CD4-positive, alpha-beta T cell treated with Interleukin-1 beta for 1 hour (primary cell): ENCODE measurements at regions not wholly inside any gene's neighbourhood (a gene's known extent, or its start where the extent isn't known, plus 50 kb on each side); places are given as distances from the start of the nearest gene placed in this dataset.
"Not testable (repeated sequence)": the region's sequence is repeated elsewhere in the genome, so short reads cannot be mapped to it uniquely, and the experiment has no call there.

Experiments used
- DNase-seq, 2 donors: peaks; one replicate each; pipeline ENCODE4 v3.0.0-alpha.2; 2020 to 2022

DNA sequence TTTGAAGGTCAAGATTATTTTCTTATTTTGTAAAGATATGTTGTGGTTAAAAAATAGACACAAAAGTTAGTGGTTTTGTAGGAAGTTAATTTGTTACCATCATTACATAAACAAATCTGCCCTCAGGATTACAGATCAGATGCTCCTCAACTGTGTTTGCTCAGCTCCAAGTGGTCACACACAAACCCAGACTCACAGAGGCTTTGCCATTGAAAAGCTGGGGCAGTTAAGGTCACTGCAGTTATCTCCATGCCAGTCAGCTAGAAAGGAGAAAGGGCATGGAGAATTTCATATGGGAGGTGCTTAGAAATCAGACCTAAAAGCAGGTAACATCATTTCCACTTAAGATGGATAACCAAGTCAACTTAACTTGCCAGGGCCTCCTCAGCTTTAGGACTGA lies 825.7 kb upstream of the GBE1 start:
- no peak for DNase-seq

DNA sequence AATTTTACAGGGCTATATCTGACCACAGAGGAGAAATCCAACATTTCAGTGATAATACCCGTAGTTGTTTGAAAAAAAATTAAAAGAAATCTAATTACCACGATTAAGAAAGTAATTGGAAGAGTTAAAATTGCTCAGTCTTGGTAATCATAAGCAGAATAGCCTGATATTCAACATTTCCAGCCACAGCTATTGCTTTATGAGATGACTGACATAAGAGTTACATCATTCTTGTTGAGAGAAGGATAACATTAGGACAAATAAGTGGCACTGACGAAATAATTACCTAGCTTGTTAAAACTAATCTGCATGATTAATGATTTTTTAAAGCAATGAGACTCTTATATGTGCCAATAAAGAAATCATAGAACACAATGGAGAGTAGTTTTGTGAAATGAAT lies 825.0 kb upstream of the GBE1 start:
- no peak for DNase-seq

DNA sequence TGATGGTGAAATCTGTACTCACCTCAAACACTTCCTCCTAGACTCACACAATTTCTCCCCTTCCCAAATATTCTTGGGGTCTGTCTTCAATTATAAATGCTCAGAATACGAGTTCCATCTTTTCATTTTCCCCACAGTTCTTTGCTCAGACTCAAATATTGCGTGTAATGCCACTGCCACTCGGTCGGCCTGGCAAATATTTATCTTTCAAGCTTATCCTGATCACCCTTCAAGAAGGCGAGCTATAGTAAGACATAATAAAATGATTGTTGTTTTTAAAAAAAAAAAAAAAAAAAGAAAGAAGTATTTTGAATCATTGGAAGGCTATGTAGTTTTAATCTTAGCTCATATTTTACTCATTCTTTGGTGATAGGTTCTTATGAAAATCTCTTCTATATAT lies 824.6 kb upstream of the GBE1 start:
- DNase-seq = not testable (repeated sequence)

DNA sequence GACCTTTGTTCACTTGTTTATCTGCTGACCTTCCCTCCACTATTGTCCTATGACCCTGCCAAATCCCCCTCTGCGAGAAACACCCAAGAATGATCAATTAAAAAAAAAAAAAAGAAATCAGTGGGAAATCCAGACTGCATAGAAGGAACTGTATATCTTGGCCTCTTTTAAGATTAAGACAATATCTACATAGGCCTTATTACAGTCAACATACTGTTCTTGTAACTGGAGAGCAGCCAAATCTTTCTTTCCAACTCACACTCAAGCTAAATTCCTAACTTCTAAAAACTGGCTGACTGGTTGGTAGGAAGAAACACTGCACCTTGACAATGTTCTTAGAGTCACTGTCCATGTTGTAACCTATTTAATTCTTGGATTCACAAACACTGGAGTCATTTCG lies 824.1 kb upstream of the GBE1 start:
- not testable (repeated sequence) for DNase-seq

DNA sequence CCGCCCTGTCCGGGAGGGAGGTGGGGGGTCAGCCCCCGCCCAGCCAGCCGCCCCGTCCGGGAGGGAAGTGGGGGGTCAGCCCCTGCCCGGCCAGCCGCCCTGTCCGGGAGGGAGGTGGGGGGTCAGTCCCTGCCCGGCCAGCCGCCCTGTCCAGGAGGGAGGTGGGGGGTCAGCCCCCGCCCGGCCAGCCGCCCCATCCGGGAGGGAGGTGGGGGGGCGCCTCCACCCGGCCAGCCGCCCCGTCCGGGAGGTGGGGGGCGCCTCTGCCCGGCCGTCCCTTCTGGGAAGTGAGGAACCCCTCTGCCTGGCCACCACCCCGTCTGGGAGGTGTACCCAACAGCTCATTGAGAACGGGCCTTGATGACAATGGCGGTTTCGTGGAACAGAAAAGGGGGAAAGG lies 823.4 kb upstream of the GBE1 start:
- not testable (repeated sequence) for DNase-seq

DNA sequence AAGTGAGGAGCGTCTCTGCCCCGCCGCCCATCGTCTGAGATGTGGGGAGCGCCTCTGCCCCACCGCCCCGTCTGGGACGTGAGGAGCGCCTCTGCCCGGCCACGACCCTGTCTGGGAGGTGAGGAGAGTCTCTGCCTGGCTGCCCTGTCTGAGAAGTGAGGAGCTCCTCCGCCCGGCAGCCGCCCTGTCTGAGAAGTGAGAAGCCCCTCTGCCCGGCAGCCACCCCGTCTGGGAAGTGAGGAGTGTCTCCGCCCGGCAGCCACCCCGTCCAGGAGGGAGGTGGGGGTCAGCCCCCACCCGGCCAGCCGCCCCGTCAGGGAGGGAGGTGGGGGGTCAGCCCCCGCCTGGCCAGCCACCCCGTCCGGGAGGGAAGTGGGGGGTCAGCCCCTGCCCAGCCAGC lies 823.0 kb upstream of the GBE1 start:
- not testable (repeated sequence) for DNase-seq

DNA sequence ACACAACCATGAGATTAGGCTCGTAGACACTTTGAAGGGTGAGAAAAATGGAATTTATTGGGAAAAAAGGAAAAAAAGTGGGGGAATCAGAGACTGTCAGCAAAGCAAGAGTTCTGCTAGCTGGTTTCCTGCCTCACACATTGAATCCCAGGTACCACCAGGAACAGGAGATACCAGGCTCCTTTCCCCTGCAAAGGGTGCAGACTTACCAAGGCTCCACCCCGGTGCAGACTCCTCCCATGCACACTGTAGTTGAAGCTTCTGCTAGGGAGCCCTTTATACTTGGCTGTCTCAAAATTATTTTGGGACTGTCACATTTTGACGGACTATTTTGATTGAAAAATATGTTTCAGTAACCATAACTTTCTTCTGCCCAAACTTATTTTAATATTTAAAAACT lies 819.9 kb upstream of the GBE1 start:
- DNase-seq = no peak

DNA sequence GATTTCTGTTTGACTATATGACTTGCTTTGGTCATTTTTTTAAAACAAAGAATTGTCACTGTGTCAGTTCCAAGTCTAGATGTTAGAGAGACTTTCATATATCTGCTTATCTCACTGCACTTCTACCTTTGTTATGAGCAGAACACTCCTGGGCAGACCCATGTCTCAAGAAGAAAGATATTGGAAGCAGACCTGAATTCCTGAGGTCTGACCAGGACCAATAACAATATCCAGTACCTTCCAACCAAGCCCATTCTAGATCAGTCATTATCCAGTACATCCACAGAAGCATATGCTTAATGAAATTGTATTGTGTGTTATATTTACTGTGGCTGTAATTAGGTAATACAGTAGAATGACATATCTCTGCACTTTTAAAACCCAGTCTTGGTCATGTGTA lies 811.3 kb upstream of the GBE1 start:
- no peak for DNase-seq

DNA sequence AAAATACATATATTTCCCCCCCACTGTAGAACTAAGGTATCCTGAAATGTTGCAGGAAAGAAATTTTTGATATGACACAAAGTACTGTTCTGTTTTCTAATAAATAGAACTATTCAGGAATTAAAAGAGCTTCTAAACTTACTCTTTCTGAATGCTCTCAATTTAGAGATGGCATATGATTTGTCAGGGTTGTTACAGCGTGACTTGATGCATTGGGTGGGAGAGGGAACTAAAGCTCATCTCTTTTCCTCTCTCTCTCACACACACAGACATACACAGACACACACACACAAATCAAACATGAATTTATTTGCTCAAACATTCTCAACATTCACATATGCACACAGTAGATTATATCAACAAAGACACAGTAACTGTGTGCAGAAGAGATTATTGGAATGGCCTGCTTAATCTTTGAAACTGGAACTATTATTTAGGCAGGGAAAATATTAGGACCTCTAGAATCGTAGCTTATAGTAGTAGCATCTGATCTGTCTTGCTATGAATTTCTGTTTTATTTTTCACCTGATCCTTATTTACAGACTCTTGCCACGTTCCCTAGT lies 807.4 kb upstream of the GBE1 start:
- DNase-seq = no peak

DNA sequence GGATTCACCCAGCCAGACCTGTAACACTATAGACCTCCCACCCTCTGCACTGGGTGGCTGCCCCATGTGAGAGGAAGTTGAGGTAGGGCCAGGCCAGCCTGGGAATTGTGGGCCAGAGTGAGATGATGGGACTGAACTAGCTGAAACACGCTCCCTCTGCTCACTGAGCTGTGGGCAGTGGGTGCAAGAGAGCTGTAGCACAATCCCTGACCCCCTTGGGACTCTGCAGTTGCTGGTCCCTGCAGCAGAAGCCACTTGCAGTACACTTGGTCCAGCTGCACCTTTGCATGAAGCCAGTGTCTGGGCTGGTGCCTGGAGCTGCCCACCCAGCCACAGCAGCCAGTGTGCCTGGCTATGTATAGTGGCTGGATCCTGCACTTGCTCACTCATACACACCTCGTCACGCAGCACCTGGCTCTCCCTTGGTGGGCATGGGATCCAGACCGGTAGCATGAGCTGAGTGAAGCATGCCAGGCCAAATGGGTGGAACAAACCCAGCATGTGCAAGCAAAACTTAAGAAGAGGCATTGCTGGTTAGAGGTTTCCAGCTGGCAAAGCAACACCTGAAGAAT lies 805.7 kb upstream of the GBE1 start:
- DNase-seq = no peak

DNA sequence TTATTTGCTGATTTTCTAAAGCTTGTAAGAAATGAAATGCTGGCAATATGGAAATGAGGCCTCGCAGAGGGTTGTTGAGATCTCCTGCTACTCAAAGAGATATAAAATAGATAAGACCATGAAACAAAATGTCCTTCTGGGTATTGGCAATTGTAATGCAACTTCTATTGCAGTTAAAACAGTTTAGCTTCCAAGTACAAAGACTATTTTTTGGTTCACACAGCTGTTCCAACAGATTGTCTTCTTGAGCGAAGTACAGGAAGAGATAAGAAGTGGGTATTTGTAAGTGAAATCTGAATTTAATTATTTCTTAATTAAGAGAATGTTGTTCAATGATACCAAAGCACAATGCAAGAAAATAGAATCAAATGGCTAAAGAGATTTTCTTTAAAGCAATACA lies 801.5 kb upstream of the GBE1 start:
- DNase-seq = no peak

DNA sequence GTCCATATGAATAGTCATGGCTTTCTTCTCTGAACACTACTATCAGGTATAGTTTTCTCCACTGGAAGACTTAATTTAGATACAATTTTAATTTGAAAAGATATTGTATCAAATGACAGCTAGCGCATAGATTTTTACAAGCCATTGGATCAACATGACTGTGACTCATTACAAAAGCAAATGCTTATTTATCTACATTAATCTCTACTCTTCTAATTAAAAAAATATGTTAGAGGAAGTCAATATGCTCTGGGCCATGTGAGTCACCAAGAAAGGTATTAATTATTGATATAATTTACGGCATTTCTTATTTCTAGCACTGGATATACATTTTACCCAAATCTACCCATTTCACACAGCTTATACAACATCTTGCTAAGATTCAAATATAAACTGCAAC lies 800.3 kb upstream of the GBE1 start:
- DNase-seq = no peak

DNA sequence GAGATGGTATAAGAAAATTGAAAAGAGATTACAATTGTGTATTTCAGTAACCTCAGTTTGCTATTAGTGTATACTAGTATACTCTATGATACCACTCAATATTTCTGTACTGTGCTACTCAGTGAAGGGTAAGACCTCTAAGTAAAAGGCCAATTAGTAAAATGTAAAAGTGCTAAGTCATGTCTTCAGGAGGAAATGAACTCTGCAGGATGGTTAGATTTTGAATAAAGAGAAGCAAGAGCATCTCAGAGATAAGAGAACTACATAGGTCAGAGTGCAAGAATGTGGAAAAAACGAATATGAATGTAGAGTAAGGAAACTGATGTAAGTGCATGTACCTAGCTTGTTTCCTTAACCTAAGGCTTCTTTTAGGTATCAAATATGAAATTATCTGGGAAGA lies 796.6 kb upstream of the GBE1 start:
- no peak for DNase-seq

DNA sequence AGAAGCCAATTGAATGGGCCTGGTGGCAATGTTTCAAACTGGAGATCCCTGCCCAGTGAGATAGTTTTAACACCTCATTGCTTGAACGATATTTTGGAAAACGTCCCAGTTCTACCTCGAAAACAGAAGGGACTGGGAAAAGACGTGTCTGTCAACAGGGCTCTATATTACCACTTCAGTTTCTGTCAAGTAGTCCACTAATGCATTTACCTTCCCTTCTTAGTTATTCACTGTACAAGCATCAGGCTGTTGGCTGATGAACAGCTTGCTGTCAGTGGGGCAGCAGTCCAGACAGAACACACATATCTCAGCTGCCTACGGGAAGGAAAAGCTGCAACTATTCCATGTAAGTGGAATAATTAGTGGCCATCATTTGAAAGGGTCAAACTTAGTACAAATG lies 794.7 kb upstream of the GBE1 start:
- DNase-seq = no peak

DNA sequence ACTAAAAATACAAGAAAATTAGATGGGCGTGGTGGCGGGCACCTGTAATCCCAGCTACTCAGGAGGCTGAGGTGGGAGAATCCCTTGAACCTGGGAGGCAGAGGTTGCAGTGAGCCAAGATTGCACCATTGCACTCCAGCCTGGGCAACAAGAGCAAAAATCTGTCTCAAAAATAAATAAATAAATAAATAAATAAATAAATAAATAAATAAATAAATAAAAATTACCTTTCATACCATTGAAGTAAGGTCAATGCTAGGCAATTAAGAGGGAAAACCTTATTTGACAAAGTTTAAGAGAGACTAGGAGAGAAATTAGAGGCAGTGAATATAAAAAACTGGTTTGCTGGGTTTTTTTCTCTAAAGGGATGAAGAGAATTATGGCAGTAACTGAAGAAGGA lies 781.1 kb upstream of the GBE1 start:
- not testable (repeated sequence) for DNase-seq

DNA sequence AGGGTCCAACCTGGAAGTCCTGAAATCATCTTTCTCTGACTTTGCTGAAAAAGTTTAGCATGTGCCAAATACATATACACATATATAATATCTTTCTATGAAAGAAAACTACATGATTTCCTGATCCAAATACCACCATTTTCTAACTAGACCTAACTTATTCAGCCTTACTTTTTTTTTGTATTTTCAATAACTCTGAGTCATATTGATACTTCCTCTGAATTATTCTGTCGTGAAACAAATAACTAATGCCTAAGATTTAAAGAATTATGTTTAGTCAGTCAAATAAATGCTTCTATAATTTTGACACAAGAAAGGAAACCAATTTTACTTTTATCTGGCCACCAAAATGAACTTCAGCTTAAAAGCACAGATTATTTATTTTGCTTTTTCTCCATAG lies 760.2 kb upstream of the GBE1 start:
- DNase-seq = no peak

DNA sequence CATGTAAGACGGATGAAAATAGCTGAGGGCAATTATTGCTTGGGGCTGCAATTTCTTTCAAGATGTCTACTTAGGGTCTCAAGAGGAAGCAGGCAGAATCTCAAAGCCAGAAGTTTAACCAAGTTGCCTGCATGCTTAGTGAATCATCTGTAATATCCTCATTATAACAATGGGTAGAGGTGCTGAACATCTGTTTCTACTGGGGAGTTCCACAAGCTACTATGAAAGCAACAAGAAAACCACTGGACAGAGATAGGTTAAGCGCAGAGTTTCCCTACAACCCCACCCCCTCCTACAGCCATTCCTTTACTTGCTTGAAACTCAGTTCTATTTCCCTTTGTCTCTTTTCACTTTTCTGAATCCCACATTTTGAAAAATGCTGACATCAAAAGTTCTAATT lies 759.4 kb upstream of the GBE1 start:
- DNase-seq = no peak

DNA sequence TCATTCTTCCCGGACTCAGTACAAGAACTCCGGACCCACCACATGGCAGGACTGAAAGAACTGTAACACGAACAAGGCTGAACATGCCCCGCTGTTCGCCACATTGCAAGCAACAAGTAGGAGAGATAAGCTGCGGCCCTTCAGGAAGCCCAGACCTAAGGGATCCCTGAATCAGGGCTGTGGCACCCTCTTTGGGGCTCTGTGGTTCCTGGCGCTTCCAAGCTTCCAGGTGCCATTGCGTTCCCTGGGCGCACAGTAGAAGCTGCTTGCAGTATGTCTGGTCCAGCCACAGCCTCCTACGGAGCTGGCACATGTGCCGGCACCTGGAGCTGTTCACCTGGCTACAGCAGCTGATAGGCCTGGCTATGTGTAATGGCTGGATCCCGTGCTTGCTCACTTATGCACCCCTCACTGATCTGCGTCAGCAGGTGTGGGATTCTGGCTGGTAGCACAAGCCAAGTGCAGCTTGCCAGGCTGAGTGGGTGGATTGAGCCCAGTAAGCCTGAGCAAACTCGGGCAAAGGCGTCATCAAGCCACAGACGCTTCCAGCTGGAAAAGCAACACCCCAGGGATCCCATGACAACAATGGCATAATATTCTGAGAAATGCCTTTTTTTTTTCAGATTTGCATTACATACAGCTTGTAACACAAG lies 748.6 kb upstream of the GBE1 start:
- DNase-seq = no peak

DNA sequence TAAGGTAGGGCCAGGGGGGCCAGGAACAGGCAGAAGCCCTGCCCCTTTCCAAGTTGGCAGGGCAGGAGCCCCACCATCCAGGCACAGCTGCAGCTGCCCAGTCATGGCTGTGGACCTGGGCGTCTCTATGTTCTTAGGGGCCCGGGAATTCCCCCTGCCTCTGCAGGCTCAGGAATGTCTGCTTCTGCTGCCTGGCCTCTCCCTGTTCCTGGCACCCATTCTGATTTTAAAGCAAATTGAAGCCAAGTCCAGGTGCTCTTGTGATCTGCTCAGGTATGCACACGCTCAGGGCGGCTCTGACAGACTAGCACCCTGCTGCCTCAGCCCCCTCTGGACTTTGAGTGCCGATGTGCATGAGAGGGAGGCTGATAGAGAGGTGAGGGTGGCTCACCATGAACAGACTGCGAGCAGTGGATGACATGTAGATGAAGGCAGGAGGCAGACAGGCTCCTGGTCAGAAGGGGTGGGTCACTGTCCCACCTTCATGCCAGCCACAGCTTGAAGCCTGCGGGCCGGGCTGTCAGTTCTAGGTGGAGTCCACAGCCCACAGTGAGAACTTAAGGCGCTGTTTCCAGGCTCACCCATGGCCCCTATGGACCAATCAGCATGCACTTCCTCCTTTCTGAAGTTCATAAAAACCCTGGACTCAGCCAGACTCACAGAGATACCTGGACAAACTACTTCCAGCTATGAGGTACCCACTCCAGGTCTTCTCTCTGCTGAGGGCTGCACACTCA lies 747.8 kb upstream of the GBE1 start:
- DNase-seq = no peak

DNA sequence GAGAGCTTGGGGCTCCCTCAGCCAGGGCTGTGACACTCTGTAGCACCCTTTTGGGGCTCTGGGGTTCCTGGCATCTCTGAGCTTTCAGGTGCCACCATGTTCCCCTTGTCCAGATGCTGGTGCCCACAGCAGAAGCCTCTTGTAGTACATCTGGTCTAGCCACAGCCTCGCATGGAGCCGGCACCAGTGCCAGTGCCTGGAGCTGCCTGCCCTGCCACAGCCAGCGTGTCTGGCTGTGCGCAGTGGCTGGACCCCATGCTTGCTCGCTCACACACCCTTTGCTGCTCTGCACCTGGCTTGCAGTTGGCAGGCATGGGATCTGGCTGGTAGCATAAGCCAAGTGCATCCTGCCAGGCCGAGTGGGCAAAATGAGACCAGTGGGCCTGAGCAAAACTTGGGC lies 744.8 kb upstream of the GBE1 start:
- no peak for DNase-seq

DNA sequence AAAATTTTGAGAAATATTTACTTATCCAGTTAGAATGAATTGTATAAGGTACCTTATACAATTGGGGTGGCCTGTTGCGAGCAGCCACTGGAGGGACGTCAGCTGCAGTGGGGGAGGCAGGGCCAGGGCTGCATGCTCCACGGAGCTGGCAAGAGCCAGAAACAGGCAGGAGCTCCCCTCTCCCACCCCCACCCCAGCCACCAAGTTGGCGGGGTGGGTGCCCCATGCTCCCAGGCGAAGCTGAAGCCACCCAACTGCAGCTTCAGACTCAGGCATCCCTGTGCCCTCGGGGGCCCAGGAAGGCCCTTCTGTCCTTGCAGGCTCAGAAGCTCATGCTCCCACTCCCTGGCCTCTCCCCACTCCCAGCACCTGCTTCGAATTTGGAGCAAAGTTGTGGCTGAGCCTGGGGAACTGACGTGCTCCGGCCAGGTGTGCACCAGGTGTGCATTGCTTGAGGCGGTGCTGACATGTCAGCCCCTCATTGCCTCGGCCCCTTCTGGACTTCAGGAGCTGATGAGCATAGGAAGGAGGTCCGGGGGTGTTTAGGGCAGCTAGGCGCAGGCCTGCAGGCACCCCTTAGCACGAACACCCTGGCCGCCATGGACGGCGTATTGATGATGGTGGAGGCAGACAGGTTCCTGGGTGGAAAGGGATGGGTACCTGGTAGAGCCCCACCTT lies 743.8 kb upstream of the GBE1 start:
- no peak for DNase-seq

DNA sequence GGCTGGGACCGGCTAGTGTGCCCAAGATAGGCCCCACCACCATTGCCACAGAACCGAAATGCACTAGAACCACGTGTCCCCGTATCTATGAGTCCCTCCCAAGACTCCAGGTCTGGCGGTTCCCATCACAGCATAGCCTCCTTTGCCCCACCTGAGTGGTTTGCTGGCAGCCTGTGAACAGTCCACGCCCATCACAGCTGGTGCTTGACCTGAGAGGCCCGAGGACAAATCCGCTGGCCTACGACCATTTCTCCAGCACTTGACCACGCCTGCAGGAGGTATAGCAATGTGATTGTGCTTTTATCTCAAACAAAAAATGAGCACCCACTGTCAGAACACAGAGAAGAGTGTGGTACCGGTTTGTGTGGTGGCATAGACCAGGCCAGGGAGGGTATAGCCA lies 736.7 kb upstream of the GBE1 start:
- no peak for DNase-seq

DNA sequence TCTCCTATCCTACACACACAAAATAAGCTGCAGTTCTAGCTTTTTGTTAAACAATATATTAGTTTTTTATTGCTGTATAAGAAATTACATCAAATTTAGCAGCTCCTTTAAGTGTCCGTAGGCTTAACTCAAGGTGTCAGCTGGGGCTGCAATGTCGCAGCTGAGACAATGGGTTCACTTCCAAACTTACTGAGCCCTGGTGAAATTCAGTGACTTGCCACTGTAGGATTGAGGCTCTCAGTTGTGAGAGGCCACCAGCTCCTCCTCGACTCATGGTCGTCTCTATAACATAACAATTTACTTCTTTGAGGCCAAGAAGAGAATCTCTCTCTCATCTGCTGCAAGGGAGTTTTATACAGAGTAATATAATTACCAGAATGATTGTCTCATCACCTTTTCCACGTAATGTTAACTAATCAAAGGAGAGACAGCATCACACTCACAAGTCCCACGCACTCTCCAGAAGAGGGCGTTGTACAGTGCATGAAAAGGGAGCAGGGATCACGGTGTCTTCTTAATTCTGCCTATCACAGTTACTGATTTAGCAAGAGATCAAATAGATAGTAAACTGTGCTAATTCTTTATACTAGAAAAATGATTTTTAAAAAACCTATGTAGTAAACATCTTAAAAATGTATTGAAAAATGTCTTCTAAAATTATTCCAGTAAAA lies 735.6 kb upstream of the GBE1 start:
- DNase-seq = no peak
